ENCODE measurements at regions not wholly inside any gene's neighbourhood (a gene's known extent, or its start where the extent isn't known, plus 50 kb on each side); places are given as distances from the start of the nearest gene placed in this dataset.

- intact Hi-C loops (cut with micrococcal nuclease), result no loop called here
- DNase-seq, result no peak
- no peak overlapping the region for H3K4me3 Mint-ChIP-seq
- H3K9me3 Mint-ChIP-seq, result peaks cover 5% of the 10 kb centered on the region
- no peak overlapping the region for H3K27ac Mint-ChIP-seq
- CTCF ChIA-PET, result no interaction called here
- no peaks in the 10 kb centered on the region for H3K27me3 Mint-ChIP-seq (ENCODE audit: low read depth)
- H3K36me3 Mint-ChIP-seq (ENCODE audit: low read depth), result no peaks in the 10 kb centered on the region
- H3K4me1 Mint-ChIP-seq (ENCODE audit: low read depth), result no peaks in the 10 kb centered on the region
Observed at GRCh38 chr13:90436697-90437096, 910.8 kb upstream of the MIR17HG start.

GRCh38 chr13:90438576-90438975, 908.9 kb upstream of the MIR17HG start:
- peaks cover 3% of the 10 kb centered on the region for H3K9me3 Mint-ChIP-seq
- intact Hi-C loops (cut with micrococcal nuclease), result no loop called here
- H3K27ac Mint-ChIP-seq, result no peak overlapping the region
- no peak overlapping the region for H3K4me3 Mint-ChIP-seq
- no peak for DNase-seq
- CTCF ChIA-PET, result interaction anchor here (0.6 kb wide), 1 partner anchor 64 kb away, joined by 3 read pairs; no protein-coding TSS in a partner anchor
- no peaks in the 10 kb centered on the region for H3K27me3 Mint-ChIP-seq (ENCODE audit: low read depth)
- H3K36me3 Mint-ChIP-seq (ENCODE audit: low read depth), result no peaks in the 10 kb centered on the region
- no peaks in the 10 kb centered on the region for H3K4me1 Mint-ChIP-seq (ENCODE audit: low read depth)

- Mint-ChIP-seq H3K9me3 (peaks cover 2% of the 10 kb centered on the region), H3K27me3 (ENCODE audit: low read depth) (no peaks in the 10 kb centered on the region), H3K36me3 (ENCODE audit: low read depth) (no peaks in the 10 kb centered on the region), H3K4me1 (ENCODE audit: low read depth) (no peaks in the 10 kb centered on the region), H3K4me3 (no peak overlapping the region), H3K27ac (no peak overlapping the region)
- CTCF ChIA-PET, result no interaction called here
- intact Hi-C loops (cut with micrococcal nuclease), result no loop called here
- DNase-seq, result no peak
Observed at GRCh38 chr13:90443268-90443667, 904.2 kb upstream of the MIR17HG start.

- peaks cover 3% of the 10 kb centered on the region for H3K9me3 Mint-ChIP-seq
- no peaks in the 10 kb centered on the region for H3K4me1 Mint-ChIP-seq (ENCODE audit: low read depth)
- no peak overlapping the region for H3K4me3 Mint-ChIP-seq
- DNase-seq, result no peak
- intact Hi-C loops (cut with micrococcal nuclease), result no loop called here
- H3K27me3 Mint-ChIP-seq (ENCODE audit: low read depth), result no peaks in the 10 kb centered on the region
- CTCF ChIA-PET, result no interaction called here
- H3K27ac Mint-ChIP-seq, result no peak overlapping the region
- no peaks in the 10 kb centered on the region for H3K36me3 Mint-ChIP-seq (ENCODE audit: low read depth)
Observed at GRCh38 chr13:90444232-90444631, 903.3 kb upstream of the MIR17HG start.

GRCh38 chr13:90445179-90445578, 902.3 kb upstream of the MIR17HG start:
- peaks cover 3% of the 10 kb centered on the region for H3K9me3 Mint-ChIP-seq
- intact Hi-C loops (cut with micrococcal nuclease), result no loop called here
- no peak overlapping the region for H3K27ac Mint-ChIP-seq
- CTCF ChIA-PET, result no interaction called here
- no peaks in the 10 kb centered on the region for H3K36me3 Mint-ChIP-seq (ENCODE audit: low read depth)
- no peaks in the 10 kb centered on the region for H3K27me3 Mint-ChIP-seq (ENCODE audit: low read depth)
- no peak for DNase-seq
- no peaks in the 10 kb centered on the region for H3K4me1 Mint-ChIP-seq (ENCODE audit: low read depth)
- no peak overlapping the region for H3K4me3 Mint-ChIP-seq

- CTCF ChIA-PET, result no interaction called here
- Mint-ChIP-seq H3K27ac (no peak overlapping the region), H3K4me3 (no peak overlapping the region), H3K4me1 (ENCODE audit: low read depth) (no peaks in the 10 kb centered on the region), H3K36me3 (ENCODE audit: low read depth) (no peaks in the 10 kb centered on the region), H3K9me3 (peaks cover 3% of the 10 kb centered on the region), H3K27me3 (ENCODE audit: low read depth) (no peaks in the 10 kb centered on the region)
- DNase-seq, result no peak
- intact Hi-C loops (cut with micrococcal nuclease), result no loop called here
Observed at GRCh38 chr13:90447034-90447733, 900.3 kb upstream of the MIR17HG start.

GRCh38 chr13:90447734-90448101, 899.8 kb upstream of the MIR17HG start:
- no peak overlapping the region for H3K27ac Mint-ChIP-seq
- H3K36me3 Mint-ChIP-seq (ENCODE audit: low read depth), result no peaks in the 10 kb centered on the region
- no peaks in the 10 kb centered on the region for H3K4me1 Mint-ChIP-seq (ENCODE audit: low read depth)
- H3K9me3 Mint-ChIP-seq, result peaks cover 3% of the 10 kb centered on the region
- DNase-seq, result no peak
- CTCF ChIA-PET, result no interaction called here
- H3K27me3 Mint-ChIP-seq (ENCODE audit: low read depth), result no peaks in the 10 kb centered on the region
- H3K4me3 Mint-ChIP-seq, result no peak overlapping the region
- intact Hi-C loops (cut with micrococcal nuclease), result no loop called here

GRCh38 chr13:90448466-90449037, 898.9 kb upstream of the MIR17HG start:
- Mint-ChIP-seq H3K36me3 (ENCODE audit: low read depth) (no peaks in the 10 kb centered on the region), H3K4me3 (no peak overlapping the region), H3K27ac (no peak overlapping the region), H3K4me1 (ENCODE audit: low read depth) (no peaks in the 10 kb centered on the region), H3K27me3 (ENCODE audit: low read depth) (no peaks in the 10 kb centered on the region), H3K9me3 (peaks cover 3% of the 10 kb centered on the region)
- intact Hi-C loops (cut with micrococcal nuclease), result no loop called here
- CTCF ChIA-PET, result no interaction called here
- no peak for DNase-seq

- H3K27me3 Mint-ChIP-seq (ENCODE audit: low read depth), result no peaks in the 10 kb centered on the region
- DNase-seq, result no peak
- no peaks in the 10 kb centered on the region for H3K36me3 Mint-ChIP-seq (ENCODE audit: low read depth)
- intact Hi-C loops (cut with micrococcal nuclease), result no loop called here
- no peaks in the 10 kb centered on the region for H3K4me1 Mint-ChIP-seq (ENCODE audit: low read depth)
- no peak overlapping the region for H3K27ac Mint-ChIP-seq
- CTCF ChIA-PET, result no interaction called here
- peaks cover 7% of the 10 kb centered on the region for H3K9me3 Mint-ChIP-seq
- H3K4me3 Mint-ChIP-seq, result no peak overlapping the region
Observed at GRCh38 chr13:90453342-90453741, 894.1 kb upstream of the MIR17HG start.

GRCh38 chr13:90454002-90454636, 893.4 kb upstream of the MIR17HG start:
- no peak for DNase-seq
- H3K27me3 Mint-ChIP-seq (ENCODE audit: low read depth), result no peaks in the 10 kb centered on the region
- CTCF ChIA-PET, result no interaction called here
- no peaks in the 10 kb centered on the region for H3K4me1 Mint-ChIP-seq (ENCODE audit: low read depth)
- peaks cover 6% of the 10 kb centered on the region for H3K9me3 Mint-ChIP-seq
- no peak overlapping the region for H3K4me3 Mint-ChIP-seq
- no peak overlapping the region for H3K27ac Mint-ChIP-seq
- intact Hi-C loops (cut with micrococcal nuclease), result no loop called here
- H3K36me3 Mint-ChIP-seq (ENCODE audit: low read depth), result no peaks in the 10 kb centered on the region

GRCh38 chr13:90455067-90455466, 892.4 kb upstream of the MIR17HG start:
- DNase-seq, result no peak
- no peak overlapping the region for H3K27ac Mint-ChIP-seq
- intact Hi-C loops (cut with micrococcal nuclease), result no loop called here
- H3K4me1 Mint-ChIP-seq (ENCODE audit: low read depth), result no peaks in the 10 kb centered on the region
- H3K36me3 Mint-ChIP-seq (ENCODE audit: low read depth), result no peaks in the 10 kb centered on the region
- peaks cover 6% of the 10 kb centered on the region for H3K9me3 Mint-ChIP-seq
- no peaks in the 10 kb centered on the region for H3K27me3 Mint-ChIP-seq (ENCODE audit: low read depth)
- CTCF ChIA-PET, result no interaction called here
- no peak overlapping the region for H3K4me3 Mint-ChIP-seq

- DNase-seq, result no peak
- Mint-ChIP-seq H3K36me3 (ENCODE audit: low read depth) (no peaks in the 10 kb centered on the region), H3K27me3 (ENCODE audit: low read depth) (no peaks in the 10 kb centered on the region), H3K4me1 (ENCODE audit: low read depth) (no peaks in the 10 kb centered on the region), H3K27ac (no peak overlapping the region), H3K4me3 (no peak overlapping the region), H3K9me3 (peaks cover 9% of the 10 kb centered on the region)
- intact Hi-C loops (cut with micrococcal nuclease), result no loop called here
- CTCF ChIA-PET, result no interaction called here
Observed at GRCh38 chr13:90455823-90456222, 891.7 kb upstream of the MIR17HG start.

- CTCF ChIA-PET, result interaction anchor here (0.6 kb wide), 1 partner anchor 42 kb away, joined by 4 read pairs; no protein-coding TSS in a partner anchor
- no peak overlapping the region for H3K4me3 Mint-ChIP-seq
- H3K27ac Mint-ChIP-seq, result no peak overlapping the region
- no peaks in the 10 kb centered on the region for H3K27me3 Mint-ChIP-seq (ENCODE audit: low read depth)
- peaks cover 5% of the 10 kb centered on the region for H3K9me3 Mint-ChIP-seq
- DNase-seq, result no peak
- H3K4me1 Mint-ChIP-seq (ENCODE audit: low read depth), result no peaks in the 10 kb centered on the region
- intact Hi-C loops (cut with micrococcal nuclease), result no loop called here
- H3K36me3 Mint-ChIP-seq (ENCODE audit: low read depth), result no peaks in the 10 kb centered on the region
Observed at GRCh38 chr13:90461398-90461797, 886.1 kb upstream of the MIR17HG start.

All from activated naive CD4-positive, alpha-beta T cell treated with anti-CD3 and anti-CD28 coated beads for 36 hours (primary cell).